CD4-positive, alpha-beta T cell (primary cell): ENCODE measurements at regions not wholly inside any gene's neighbourhood (a gene's known extent, or its start where the extent isn't known, plus 50 kb on each side); places are given as distances from the start of the nearest gene placed in this dataset.

Experiments used
- ATAC-seq: fragments of 200-7000 bp; cut with Tn5 transposase; one replicate; pipeline ENCODE4 v1.10.0; 2022; ENCODE audit warnings: mild to moderate bottlenecking; ENCODE audit not compliant: poor library complexity
- CTCF ChIA-PET: fragments of 350-600 bp; sonication (Branson Sonifier 250); formaldehyde crosslinking; loops from one replicate; lab custom pipeline; 2021; ENCODE audit warnings: antibody characterized with exemption, inconsistent platforms; lab: Charles Lee
- POLR2A ChIA-PET: fragments of 350-600 bp; sonication (Branson Sonifier 250); formaldehyde crosslinking; loops from one replicate; lab custom pipeline; 2021; ENCODE audit warnings: antibody characterized with exemption, inconsistent platforms; lab: Charles Lee
- DNase-seq, 14 experiments: peaks; one replicate each; pipeline ENCODE4 v3.0.0-alpha.2; 2013 to 2020; ENCODE audit warnings: mixed read lengths in 2 of 14
- H3K27ac ChIP-seq, 2 donors: one replicate each; pipeline versions ENCODE4 v1.5.1 to v1.7.0; 2013; ENCODE audit warnings: low read length in 2 of 2, low read depth in 1 of 2, mild to moderate bottlenecking in 1 of 2
- H3K27me3 ChIP-seq, 2 experiments: 1 replicate in 1 of 2; 2 replicates in 1 of 2; pipeline versions ENCODE4 v1.6.1 to v1.7.0; 2013; ENCODE audit warnings: low read length in 2 of 2, control low read depth in 1 of 2, mild to moderate bottlenecking in 1 of 2, moderate library complexity in 1 of 2; ENCODE audit not compliant: insufficient read depth in 2 of 2, control insufficient read depth in 1 of 2
- H3K36me3 ChIP-seq: one replicate; pipeline ENCODE4 v1.6.1; 2013; ENCODE audit warnings: low read length, control low read depth; ENCODE audit not compliant: insufficient read depth
- H3K4me1 ChIP-seq: one replicate; pipeline ENCODE4 v1.6.1; 2013; ENCODE audit warnings: low read length, control low read depth; ENCODE audit not compliant: insufficient read depth
- H3K4me3 ChIP-seq: one replicate; pipeline ENCODE4 v1.5.1; 2013; ENCODE audit warnings: mild to moderate bottlenecking, low read length, moderate library complexity
- H3K9me3 ChIP-seq, 2 experiments: 1 replicate in 1 of 2; 2 replicates in 1 of 2; pipeline versions ENCODE4 v1.6.1 to v1.7.0; 2013; ENCODE audit warnings: low read length in 2 of 2, mild to moderate bottlenecking in 2 of 2, control low read depth in 1 of 2, moderate library complexity in 1 of 2; ENCODE audit not compliant: control insufficient read depth in 1 of 2, insufficient read depth in 1 of 2
- H3K27ac Mint-ChIP-seq: one replicate; pipeline ENCODE4 v1.8.0; 2020; ENCODE audit warnings: mixed read lengths
- H3K27me3 Mint-ChIP-seq: one replicate; pipeline ENCODE4 v1.8.0; 2021; ENCODE audit warnings: mixed read lengths
- H3K36me3 Mint-ChIP-seq: one replicate; pipeline ENCODE4 v1.8.0; 2021; ENCODE audit warnings: low read depth, mixed read lengths
- H3K4me1 Mint-ChIP-seq: one replicate; pipeline ENCODE4 v1.8.0; 2021; ENCODE audit warnings: low read depth, mixed read lengths
- H3K4me3 Mint-ChIP-seq: one replicate; pipeline ENCODE4 v1.8.0; 2020; ENCODE audit warnings: mild to moderate bottlenecking, mixed read lengths
- H3K9me3 Mint-ChIP-seq: one replicate; pipeline ENCODE4 v1.8.0; 2020; ENCODE audit warnings: mixed read lengths
- intact Hi-C, 2 experiments: fragments of 100-400 bp; cut with DNase I in 1 of 2; cut with micrococcal nuclease in 1 of 2; formaldehyde crosslinking; loops; one replicate each; pipeline versions ENCODE4 v1.15.1 to v1.9.0; 2023 to 2025; cut with DNase I, micrococcal nuclease
- TF ChIP-seq, protein P1 (sequence below): fragments of 200-600 bp; IDR thresholded peaks from one replicate; pipeline ENCODE4 v1.8.0; 2022; ENCODE audit warnings: antibody characterized with exemption, mild to moderate bottlenecking

DNA sequence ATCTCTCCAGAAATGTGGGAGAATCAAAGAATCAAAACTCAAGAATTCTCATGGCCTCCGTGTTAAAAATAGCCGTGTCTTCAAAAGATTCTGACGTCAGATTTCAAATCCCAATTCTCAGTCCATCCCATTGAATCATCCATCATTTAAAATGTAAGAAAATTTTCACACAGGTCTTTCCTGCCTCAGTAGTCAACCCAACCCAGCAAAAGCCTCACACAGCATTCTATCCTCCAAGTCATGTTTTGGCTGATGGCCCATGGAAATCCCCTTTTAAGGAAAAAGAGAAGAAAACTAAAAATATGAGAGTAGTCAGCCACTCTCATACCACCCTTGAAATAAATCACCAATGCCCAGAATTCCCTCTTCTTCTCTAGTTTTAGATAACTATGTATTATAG, 211.8 kb downstream of the C1D start:
- DNase-seq (no peak), ATAC-seq (no peak)
- H3K27me3 ChIP-seq = peaks cover 0 to 6% of the 10 kb centered on the region in 2 experiments
- no peak overlapping the region for H3K27ac ChIP-seq
- Mint-ChIP-seq H3K4me1 (no peaks in the 10 kb centered on the region), H3K4me3 (no peak overlapping the region), H3K36me3 (no peaks in the 10 kb centered on the region), H3K9me3 (no peaks in the 10 kb centered on the region), H3K27me3 (peaks cover 13% of the 10 kb centered on the region), H3K27ac (no peak overlapping the region)
- TF ChIP-seq, protein P1, sequence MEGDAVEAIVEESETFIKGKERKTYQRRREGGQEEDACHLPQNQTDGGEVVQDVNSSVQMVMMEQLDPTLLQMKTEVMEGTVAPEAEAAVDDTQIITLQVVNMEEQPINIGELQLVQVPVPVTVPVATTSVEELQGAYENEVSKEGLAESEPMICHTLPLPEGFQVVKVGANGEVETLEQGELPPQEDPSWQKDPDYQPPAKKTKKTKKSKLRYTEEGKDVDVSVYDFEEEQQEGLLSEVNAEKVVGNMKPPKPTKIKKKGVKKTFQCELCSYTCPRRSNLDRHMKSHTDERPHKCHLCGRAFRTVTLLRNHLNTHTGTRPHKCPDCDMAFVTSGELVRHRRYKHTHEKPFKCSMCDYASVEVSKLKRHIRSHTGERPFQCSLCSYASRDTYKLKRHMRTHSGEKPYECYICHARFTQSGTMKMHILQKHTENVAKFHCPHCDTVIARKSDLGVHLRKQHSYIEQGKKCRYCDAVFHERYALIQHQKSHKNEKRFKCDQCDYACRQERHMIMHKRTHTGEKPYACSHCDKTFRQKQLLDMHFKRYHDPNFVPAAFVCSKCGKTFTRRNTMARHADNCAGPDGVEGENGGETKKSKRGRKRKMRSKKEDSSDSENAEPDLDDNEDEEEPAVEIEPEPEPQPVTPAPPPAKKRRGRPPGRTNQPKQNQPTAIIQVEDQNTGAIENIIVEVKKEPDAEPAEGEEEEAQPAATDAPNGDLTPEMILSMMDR = no peak
- CTCF ChIA-PET = no interaction called here
- H3K36me3 ChIP-seq = no peaks in the 10 kb centered on the region
- no peaks in the 10 kb centered on the region for H3K9me3 ChIP-seq
- POLR2A ChIA-PET = no interaction called here
- intact Hi-C loops = no loop called here
- H3K4me3 ChIP-seq = no peak overlapping the region
- H3K4me1 ChIP-seq = peaks cover 2% of the 10 kb centered on the region

DNA sequence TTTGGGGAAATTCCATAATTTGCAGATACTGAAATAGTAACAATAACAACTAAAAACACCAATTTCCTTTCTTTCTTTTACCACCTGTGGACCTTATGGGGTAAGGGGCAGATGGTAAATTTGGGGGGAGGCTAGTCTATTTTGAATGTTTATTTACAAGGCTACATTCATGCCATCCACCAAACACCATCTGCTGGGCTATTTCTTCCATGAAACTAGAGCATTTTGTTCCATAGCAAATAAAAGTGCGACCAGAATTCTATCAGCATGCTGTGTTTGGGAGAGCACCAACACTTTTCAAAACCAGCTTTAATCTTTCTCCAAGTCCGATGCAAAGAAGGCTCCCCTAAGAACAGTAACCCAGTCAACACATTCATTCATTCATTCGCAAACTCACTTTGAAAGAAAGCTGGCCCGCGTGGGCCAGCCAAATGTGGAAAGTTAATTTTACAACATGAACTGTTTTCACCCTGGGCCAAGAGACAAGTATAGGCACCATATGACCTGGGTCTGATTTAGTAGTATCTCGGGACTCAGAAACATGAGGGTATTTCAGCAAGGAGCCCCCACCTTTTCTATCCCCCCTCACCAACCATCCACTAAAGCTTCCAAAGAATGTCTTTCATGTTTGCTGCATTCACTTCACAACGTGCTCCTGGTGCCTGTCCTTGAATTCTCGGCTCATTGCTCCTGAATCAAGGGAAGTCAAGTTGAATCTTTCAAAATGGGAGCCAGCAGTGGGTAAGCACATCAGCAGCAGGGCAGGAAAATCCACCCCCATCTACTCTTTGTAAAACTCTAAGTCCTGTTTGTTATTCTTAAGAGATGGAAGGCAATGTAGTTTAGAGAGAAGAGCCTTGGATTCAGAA, 210.6 kb downstream of the C1D start:
- H3K27ac ChIP-seq = no peak overlapping the region
- no peaks in the 10 kb centered on the region for H3K4me1 ChIP-seq
- no peak for ATAC-seq
- H3K36me3 ChIP-seq = no peaks in the 10 kb centered on the region
- Mint-ChIP-seq H3K9me3 (no peaks in the 10 kb centered on the region), H3K4me1 (no peaks in the 10 kb centered on the region), H3K27me3 (peaks cover 13% of the 10 kb centered on the region), H3K4me3 (no peak overlapping the region), H3K27ac (no peak overlapping the region), H3K36me3 (no peaks in the 10 kb centered on the region)
- H3K4me3 ChIP-seq = no peak overlapping the region
- H3K27me3 ChIP-seq = peaks cover 0 to 6% of the 10 kb centered on the region in 2 experiments
- intact Hi-C loops = no loop called here
- TF ChIP-seq, protein P1 = no peak
- ChIA-PET CTCF (no interaction called here), POLR2A (no interaction called here)
- no peaks in the 10 kb centered on the region for H3K9me3 ChIP-seq
- DNase-seq = no peak

DNA sequence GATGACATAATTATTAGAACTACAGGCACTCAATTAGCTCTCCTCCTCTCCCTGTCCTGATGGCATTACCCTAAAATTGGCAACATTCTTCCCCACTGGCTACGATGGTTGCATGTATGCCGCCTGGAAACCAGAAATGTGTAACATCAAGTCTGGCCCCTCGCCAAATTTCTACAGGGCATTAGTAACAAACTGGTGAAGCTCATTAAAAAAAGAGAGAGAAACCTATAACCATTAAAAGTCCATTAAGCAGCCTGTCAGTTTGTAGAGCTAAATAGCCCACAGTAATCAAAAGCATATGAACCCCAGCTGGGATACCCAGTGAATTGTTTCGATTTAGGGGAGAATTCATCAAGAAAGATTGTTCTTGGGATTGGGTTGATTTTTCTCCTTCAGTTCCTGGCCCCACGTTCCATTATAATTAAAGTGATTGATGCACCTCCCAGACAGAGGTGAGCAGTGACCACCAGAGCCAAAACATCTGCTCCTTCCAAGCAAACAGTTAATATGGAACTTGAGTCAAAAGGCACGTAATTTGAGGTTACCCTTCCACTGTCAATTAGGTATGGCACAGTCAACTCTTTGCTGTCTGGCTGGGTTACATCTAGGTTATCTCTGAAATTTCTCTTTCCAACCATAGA, 208.6 kb downstream of the C1D start:
- Mint-ChIP-seq H3K4me3 (no peak overlapping the region), H3K36me3 (no peaks in the 10 kb centered on the region), H3K9me3 (no peaks in the 10 kb centered on the region), H3K27ac (no peak overlapping the region), H3K27me3 (peaks cover 13% of the 10 kb centered on the region), H3K4me1 (no peaks in the 10 kb centered on the region)
- intact Hi-C loops = no loop called here
- TF ChIP-seq, protein P1 = no peak
- H3K36me3 ChIP-seq = no peaks in the 10 kb centered on the region
- no peak overlapping the region for H3K4me3 ChIP-seq
- no peaks in the 10 kb centered on the region for H3K4me1 ChIP-seq
- DNase-seq (no peak), ATAC-seq (no peak)
- peaks cover 0 to 6% of the 10 kb centered on the region in 2 experiments for H3K27me3 ChIP-seq
- ChIA-PET POLR2A (no interaction called here), CTCF (no interaction called here)
- no peaks in the 10 kb centered on the region for H3K9me3 ChIP-seq
- no peak overlapping the region for H3K27ac ChIP-seq
